ENCODE measurements at regions not wholly inside any gene's neighbourhood (a gene's known extent, or its start where the extent isn't known, plus 50 kb on each side); places are given as distances from the start of the nearest gene placed in this dataset.

DNA sequence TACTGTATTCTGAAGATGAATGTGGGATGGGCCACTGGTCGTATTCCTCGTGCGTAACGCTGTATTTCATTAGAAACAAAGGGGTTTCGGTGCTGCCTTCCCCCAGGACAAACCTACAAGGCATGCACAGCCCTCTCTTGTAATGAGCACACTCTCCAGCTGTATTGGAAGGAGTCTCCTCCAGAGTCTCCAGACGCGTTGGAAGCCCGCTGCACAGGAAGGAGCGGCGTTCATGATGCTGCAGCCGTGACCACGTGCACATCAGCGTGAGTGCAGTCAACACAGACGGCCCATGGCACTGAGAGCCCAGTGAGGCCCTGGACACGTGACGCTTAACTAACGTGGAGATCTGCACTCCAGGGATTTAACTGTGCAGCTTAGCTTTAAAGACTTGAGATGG, 209.0 kb upstream of the IRX1 start:
- TF ChIP-seq POLR2A (IDR thresholded peaks at IDR 0.05), result no peak
- TF ChIP-seq, protein P1, sequence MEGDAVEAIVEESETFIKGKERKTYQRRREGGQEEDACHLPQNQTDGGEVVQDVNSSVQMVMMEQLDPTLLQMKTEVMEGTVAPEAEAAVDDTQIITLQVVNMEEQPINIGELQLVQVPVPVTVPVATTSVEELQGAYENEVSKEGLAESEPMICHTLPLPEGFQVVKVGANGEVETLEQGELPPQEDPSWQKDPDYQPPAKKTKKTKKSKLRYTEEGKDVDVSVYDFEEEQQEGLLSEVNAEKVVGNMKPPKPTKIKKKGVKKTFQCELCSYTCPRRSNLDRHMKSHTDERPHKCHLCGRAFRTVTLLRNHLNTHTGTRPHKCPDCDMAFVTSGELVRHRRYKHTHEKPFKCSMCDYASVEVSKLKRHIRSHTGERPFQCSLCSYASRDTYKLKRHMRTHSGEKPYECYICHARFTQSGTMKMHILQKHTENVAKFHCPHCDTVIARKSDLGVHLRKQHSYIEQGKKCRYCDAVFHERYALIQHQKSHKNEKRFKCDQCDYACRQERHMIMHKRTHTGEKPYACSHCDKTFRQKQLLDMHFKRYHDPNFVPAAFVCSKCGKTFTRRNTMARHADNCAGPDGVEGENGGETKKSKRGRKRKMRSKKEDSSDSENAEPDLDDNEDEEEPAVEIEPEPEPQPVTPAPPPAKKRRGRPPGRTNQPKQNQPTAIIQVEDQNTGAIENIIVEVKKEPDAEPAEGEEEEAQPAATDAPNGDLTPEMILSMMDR (IDR thresholded peaks at IDR 0.05), result no peak

Measured in lower leg skin (tissue), 3 donors.